ENCODE measurements at regions not wholly inside any gene's neighbourhood (a gene's known extent, or its start where the extent isn't known, plus 50 kb on each side); places are given as distances from the start of the nearest gene placed in this dataset.

DNA sequence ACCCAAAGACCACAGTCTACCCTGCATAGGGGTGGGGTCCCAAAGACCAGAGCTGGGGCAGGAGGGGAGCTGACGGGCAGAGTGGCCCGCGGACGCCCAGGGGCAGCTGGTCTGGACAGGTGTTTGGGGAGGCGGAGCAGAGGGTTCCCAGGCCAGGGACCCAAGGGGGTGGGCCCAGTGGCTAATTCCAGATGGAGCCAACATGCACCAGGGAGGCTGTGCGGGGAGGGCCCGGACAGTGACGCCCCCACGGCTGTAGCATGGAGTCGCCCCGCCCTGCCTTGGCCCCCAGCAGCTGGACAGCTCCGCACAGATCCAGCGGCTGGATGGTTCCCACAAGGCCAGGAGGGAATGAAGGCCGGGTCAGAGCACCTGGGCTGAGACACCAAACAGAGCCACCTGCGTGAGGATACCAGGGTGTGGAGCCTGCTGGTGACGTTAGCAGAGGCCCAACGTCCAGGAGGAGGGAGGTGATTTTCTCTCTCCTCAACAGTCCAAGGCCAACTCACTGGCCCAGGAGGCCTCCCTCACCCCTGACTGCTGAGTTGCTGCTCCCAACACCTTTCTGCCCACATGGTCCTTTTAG, 55.3 kb upstream of the EGFL7 start:
- H2BK20ac ChIP-seq (ENCODE audit: low read length) = peak overlapping the region; percentile 74; the same call in 1 of the 2 replicates
- H3K23ac ChIP-seq (ENCODE audit: insufficient read length) = no peak overlapping the region
- peak overlapping the region; percentile 43; the same call in 1 of the 2 replicates for H4K8ac ChIP-seq (ENCODE audit: extremely low read depth, insufficient read depth, low read length)
- H3K79me2 ChIP-seq (ENCODE audit: control insufficient read depth in 1 of 2, insufficient read depth in 2 of 2, low read length in 2 of 2) = no peaks in the 10 kb centered on the region
- WGBS, 2 experiments (ENCODE audit: extremely low coverage in 1 of 2, insufficient coverage in 1 of 2, insufficient read length in 1 of 2, insufficient replicate concordance in 2 of 2, low coverage in 1 of 2, low lambda C conversion rate in 2 of 2, missing lambda C conversion rate in 1 of 2) = 74% methylated on average over 17 of the region's 17 CpGs; no CpG with 5 or more reads in 1 of the 2 experiments
- peak overlapping the region; percentile 5 for H4K91ac ChIP-seq (replicated peaks; ENCODE audit: insufficient read length, low read length)
- H3K79me1 ChIP-seq (ENCODE audit: low read depth, low read length) = no peaks in the 10 kb centered on the region
- peak overlapping the region; percentile 19 for H3K4ac ChIP-seq (replicated peaks; ENCODE audit: insufficient read length, low read depth, low read length)
- H3K14ac ChIP-seq (ENCODE audit: insufficient read length) = no peak overlapping the region
- no peaks in the 10 kb centered on the region for H4K20me1 ChIP-seq (replicated peaks in 1 of 2; ENCODE audit: control insufficient read depth in 1 of 2, insufficient read depth in 2 of 2, low read length in 2 of 2)
- ChIA-PET CTCF (ENCODE audit: partially characterized antibody) (interaction anchor here (0.6 to 5.8 kb wide), 18 partner anchors 12 to 495 kb away, joined by 3 to 24 read pairs (median 4); no protein-coding TSS in a partner anchor), POLR2A (ENCODE audit: partially characterized antibody) (interaction anchor here (0.8 to 6.1 kb wide), 4 partner anchors 19 to 123 kb away, joined by 3 to 28 read pairs (median 4); no protein-coding TSS in a partner anchor)
- H2AK5ac ChIP-seq (ENCODE audit: low read depth, low read length) = peak overlapping the region; percentile 17; the same call in 1 of the 2 replicates
- H2BK15ac ChIP-seq (ENCODE audit: low read length) = peak overlapping the region; percentile 98; the same call in 1 of the 2 replicates
- no peaks in the 10 kb centered on the region for H3K23me2 ChIP-seq (ENCODE audit: low read depth, low read length)
- no peak overlapping the region for H3K4me3 ChIP-seq (ENCODE audit: extremely low read depth in 1 of 4, insufficient read depth in 2 of 4, low read depth in 3 of 4, low read length in 4 of 4)
- peak overlapping the region; percentile 59 for H2BK120ac ChIP-seq (replicated peaks; ENCODE audit: low read depth, low read length)
- no peak overlapping the region for H3K56ac ChIP-seq (replicated peaks; ENCODE audit: insufficient read length, low read depth, low read length)
- no peak overlapping the region for H2AFZ ChIP-seq (ENCODE audit: low read length)
- DNase-seq (ENCODE audit: low read depth in 1 of 2, low spot score in 2 of 2) = no peak
- no peak overlapping the region for H3K18ac ChIP-seq (ENCODE audit: extremely low read depth, low read length)
- no peaks in the 10 kb centered on the region for H3K36me3 ChIP-seq (ENCODE audit: control insufficient read depth in 2 of 4, insufficient read depth in 4 of 4, low read length in 3 of 4)
- no peaks in the 10 kb centered on the region for H3K9me3 ChIP-seq (ENCODE audit: insufficient read depth in 2 of 2, low read depth in 1 of 2, low read length in 1 of 2)
- H3K9ac ChIP-seq (replicated peaks in 1 of 4; ENCODE audit: extremely low read depth in 1 of 4, low read depth in 3 of 4, low read length in 3 of 4) = no peak overlapping the region
- TF ChIP-seq, protein P1, sequence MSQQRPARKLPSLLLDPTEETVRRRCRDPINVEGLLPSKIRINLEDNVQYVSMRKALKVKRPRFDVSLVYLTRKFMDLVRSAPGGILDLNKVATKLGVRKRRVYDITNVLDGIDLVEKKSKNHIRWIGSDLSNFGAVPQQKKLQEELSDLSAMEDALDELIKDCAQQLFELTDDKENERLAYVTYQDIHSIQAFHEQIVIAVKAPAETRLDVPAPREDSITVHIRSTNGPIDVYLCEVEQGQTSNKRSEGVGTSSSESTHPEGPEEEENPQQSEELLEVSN (IDR thresholded peaks at IDR 0.05) = 0 out of 2 replicates have a peak, but pooled peaks have one; percentile 28
- TF ChIP-seq BCL11A (IDR thresholded peaks at IDR 0.05; ENCODE audit: low read depth in 2 of 2, low read length in 2 of 2) = no peak
- H3K27ac ChIP-seq (ENCODE audit: low read depth, low read length) = no peak overlapping the region
- no peak for FAIRE-seq
- peak overlapping the region; percentile 95; the same call in 1 of the 2 replicates for H2BK12ac ChIP-seq (ENCODE audit: low read depth, low read length)
- peak overlapping the region; percentile 93; the same call in 1 of the 2 replicates for H2BK5ac ChIP-seq (ENCODE audit: low read depth, low read length)
- H3K4me2 ChIP-seq (ENCODE audit: insufficient read depth in 1 of 2, low read depth in 2 of 2, low read length in 2 of 2) = no peak overlapping the region
- H3K27me3 ChIP-seq (replicated peaks in 1 of 4; ENCODE audit: control insufficient read depth in 3 of 4, extremely low read depth in 1 of 4, insufficient read depth in 3 of 4, low read length in 3 of 4) = 0 out of 7 replicates have a peak, but pooled peaks cover 0 to 2% (median 0%) of the 10 kb centered on the region in 4 experiments
- peaks cover 0 to 31% (median 11%) of the 10 kb centered on the region in 4 experiments; a peak in 5 of 7 replicates for H3K4me1 ChIP-seq (replicated peaks in 1 of 4; ENCODE audit: control insufficient read depth in 3 of 4, insufficient read depth in 4 of 4, low read length in 3 of 4)
- no peak overlapping the region for H4K5ac ChIP-seq (ENCODE audit: insufficient read length, low read depth, low read length)
